K562 (cell line): ENCODE measurements at regions not wholly inside any gene's neighbourhood (a gene's known extent, or its start where the extent isn't known, plus 50 kb on each side); places are given as distances from the start of the nearest gene placed in this dataset.

Experiments used
- ATAC-seq: fragments of 200-7000 bp; cut with Tn5 transposase; 3 replicates; pipeline ENCODE4 v1.9.1; 2020; ENCODE audit warnings: moderate library complexity
- BruUV-seq: library from RNA; stranded (reverse); fragments of 400-500 nt; replicated peaks from 2 replicates; lab custom pipeline; 2021; lab: Mats Ljungman, UMichigan
- CTCF ChIA-PET: fragments of 300-600 bp; formaldehyde crosslinking; extraction: SDS; loops from one replicate; lab custom pipeline; 2021; ENCODE audit warnings: low intra/inter-chr PET ratio; lab: Yijun Ruan, JAX
- POLR2A ChIA-PET: fragments of 300-600, 350-650 bp; sonication (Branson Sonifier 250); formaldehyde crosslinking; extraction: SDS; loops from one replicate; lab custom pipeline; 2021; ENCODE audit warnings: antibody characterized with exemption, inconsistent platforms; lab: Yijun Ruan, JAX
- DNase-seq, 4 experiments: peaks; one replicate each; pipeline versions ENCODE4 v3.0.0 to v3.0.0-alpha.2; 2011 to 2018; ENCODE audit warnings: low spot score in 3 of 4, mixed read lengths in 3 of 4; ENCODE audit errors: extremely low read depth in 1 of 4
- FAIRE-seq: peaks from 2 replicates; lab custom pipeline; 2011; peaks lifted over from hg19 to GRCh38; lab: Jason Lieb, UNC
- H2AFZ ChIP-seq: 2 replicates; pipeline ENCODE4 v1.6.0; 2011; ENCODE audit warnings: low read depth, low read length, control low read depth, inconsistent platforms
- H3K27ac ChIP-seq: fragments of 200-600 bp; 3 replicates; pipeline ENCODE4 v1.8.0; 2011; ENCODE audit warnings: low read depth, mild to moderate bottlenecking, control low read depth, inconsistent platforms, low read length, moderate library complexity, mixed read lengths; ENCODE audit errors: extremely low read depth
- H3K27me3 ChIP-seq, 2 experiments: fragments of 300-600 bp in 1 of 2; 2 replicates in 1 of 2; 3 replicates in 1 of 2; pipeline versions ENCODE4 v1.6.0 to v1.8.0; 2011; ENCODE audit warnings: inconsistent platforms in 2 of 2, low read length in 2 of 2, mild to moderate bottlenecking in 1 of 2, mixed read lengths in 1 of 2, moderate library complexity in 1 of 2; ENCODE audit not compliant: control insufficient read depth in 2 of 2, insufficient read depth in 2 of 2
- H3K36me3 ChIP-seq: fragments of 300-600 bp; 3 replicates; pipeline ENCODE4 v1.8.0; 2011; ENCODE audit warnings: mild to moderate bottlenecking, low read length, inconsistent platforms; ENCODE audit not compliant: control insufficient read depth, insufficient read depth
- H3K4me1 ChIP-seq, 2 experiments: fragments of 200-600 bp in 1 of 2; replicated peaks in 1 of 2; 2 replicates in 1 of 2; 3 replicates in 1 of 2; pipeline versions ENCODE4 v1.5.1 to v1.8.0; 2011; ENCODE audit warnings: inconsistent platforms in 2 of 2, low read length in 2 of 2, mild to moderate bottlenecking in 1 of 2, mixed read lengths in 1 of 2, moderate library complexity in 1 of 2; ENCODE audit not compliant: control insufficient read depth in 2 of 2, insufficient read depth in 2 of 2
- H3K4me2 ChIP-seq: 2 replicates; pipeline ENCODE4 v1.6.1; 2011; ENCODE audit warnings: low read length, control low read depth, inconsistent platforms, mixed read lengths; ENCODE audit not compliant: insufficient read depth
- H3K4me3 ChIP-seq: fragments of 200-600 bp; sonication (generic), shearing (Covaris generic); 2 replicates; pipeline ENCODE4 v1.5.1; 2016; ENCODE audit warnings: control low read depth, inconsistent platforms
- H3K79me2 ChIP-seq: fragments of 200-600 bp; 3 replicates; pipeline ENCODE4 v1.8.0; 2011; ENCODE audit warnings: low read length, inconsistent platforms; ENCODE audit not compliant: control insufficient read depth, insufficient read depth
- H3K9ac ChIP-seq, 2 experiments: 2 replicates each; pipeline versions ENCODE4 v1.6.0 to v1.6.1; 2011; ENCODE audit warnings: low read depth in 2 of 2, low read length in 2 of 2, control low read depth in 1 of 2, inconsistent platforms in 1 of 2, mild to moderate bottlenecking in 1 of 2, mixed read lengths in 1 of 2; ENCODE audit not compliant: insufficient read depth in 1 of 2
- H3K9me1 ChIP-seq: one replicate; pipeline ENCODE4 v1.6.0; 2011; ENCODE audit warnings: inconsistent platforms, mild to moderate bottlenecking, low read length, moderate library complexity; ENCODE audit not compliant: control insufficient read depth, insufficient read depth
- H3K9me3 ChIP-seq: replicated peaks from 2 replicates; pipeline ENCODE4 v1.5.1; 2011; ENCODE audit warnings: low read depth, low read length, inconsistent platforms; ENCODE audit not compliant: control insufficient read depth, insufficient read depth
- H4K20me1 ChIP-seq: replicated peaks from 2 replicates; pipeline ENCODE4 v1.6.1; 2011; ENCODE audit warnings: low read length, inconsistent platforms, mixed read lengths; ENCODE audit not compliant: control insufficient read depth, insufficient read depth
- DDX20 ChIP-seq: fragments of 450-650 bp; IDR thresholded peaks from 2 replicates; pipeline ENCODE4 v1.6.1; 2016; ENCODE audit warnings: missing genetic modification characterization, low read depth, mild to moderate bottlenecking, missing compliant biosample characterization, moderate library complexity
- FOXK1 ChIP-seq: sonication (generic); formaldehyde crosslinking; IDR thresholded peaks from 2 replicates; pipeline ENCODE4 v1.8.0; 2022; ENCODE audit warnings: missing genetic modification reagents, mild to moderate bottlenecking, borderline replicate concordance
- GTF2F1 ChIP-seq: IDR thresholded peaks from 2 replicates; pipeline ENCODE4 v1.6.1; 2011; ENCODE audit warnings: low read depth, low read length, improper control_type of control experiment
- RBM17 ChIP-seq: fragments of 200-400 bp; formaldehyde crosslinking; IDR thresholded peaks from 2 replicates; pipeline ENCODE4 v1.6.1; 2017; ENCODE audit warnings: low read depth, mild to moderate bottlenecking, low read length, borderline replicate concordance
- RBM39 ChIP-seq: fragments of 200-400 bp; formaldehyde crosslinking; optimal IDR thresholded peaks from 2 replicates; pipeline ENCODE3; 2018; ENCODE audit warnings: low read depth, low read length
- RUNX1 ChIP-seq: sonication (generic); IDR thresholded peaks from 2 replicates; pipeline ENCODE4 v1.6.1; 2016; ENCODE audit warnings: antibody characterized with exemption, low read depth
- SPI1 ChIP-seq: IDR thresholded peaks from 2 replicates; pipeline ENCODE4 v1.6.1; 2011; ENCODE audit warnings: low read depth, low read length, control low read depth, borderline replicate concordance
- TFAP4 ChIP-seq: sonication (generic); formaldehyde crosslinking; IDR thresholded peaks from 2 replicates; pipeline ENCODE4 v1.8.0; 2022; ENCODE audit warnings: missing genetic modification reagents, mild to moderate bottlenecking, moderate library complexity, borderline replicate concordance
- ZNF184 ChIP-seq: sonication (generic); formaldehyde crosslinking; IDR thresholded peaks from 2 replicates; pipeline ENCODE4 v1.5.0; 2020; ENCODE audit warnings: missing genetic modification reagents
- ZNF197 ChIP-seq: fragments of 200-800 bp; sonication (Bioruptor generic); IDR thresholded peaks from 2 replicates; pipeline ENCODE4 v1.6.1; 2016; ENCODE audit warnings: low read depth, missing genetic modification characterization, missing compliant biosample characterization
- ZNF23 ChIP-seq: fragments of 250-450 bp; sonication (Bioruptor Pico); IDR thresholded peaks from 2 replicates; pipeline ENCODE4 v1.4.0; 2020; ENCODE audit warnings: mild to moderate bottlenecking
- ZNF586 ChIP-seq: fragments of 450-650 bp; formaldehyde crosslinking; conservative IDR thresholded peaks from 2 replicates; pipeline ENCODE4 v1.4.0; 2020; ENCODE audit warnings: mild to moderate bottlenecking, moderate library complexity
- WGBS: fragments of 100-300 bp; shearing (Covaris generic); methylation state at CpG from one replicate; pipeline ENCODE4 v1.1.6; 2016; ENCODE audit warnings: low coverage, mixed read lengths; ENCODE audit not compliant: insufficient coverage; ENCODE audit errors: missing lambda C conversion rate; 5-methylcytosine and 5-hydroxymethylcytosine counted together
- in situ Hi-C: fragments of 300-500 bp; cut with MboI; formaldehyde crosslinking; loops from 4 replicates; pipeline ENCODE4 v1.15.0; 2018; ENCODE audit warnings: inconsistent platforms, mixed read lengths
- intact Hi-C: fragments of 100-400 bp; cut with micrococcal nuclease; formaldehyde crosslinking; loops from 2 replicates; pipeline ENCODE4 v1.14.2; 2022
- TF ChIP-seq, protein P1 (sequence below): sonication (generic); formaldehyde crosslinking; IDR thresholded peaks from 2 replicates; pipeline ENCODE4 v1.8.1; 2023; ENCODE audit warnings: missing genetic modification reagents, mild to moderate bottlenecking, borderline replicate concordance
- TF ChIP-seq, protein P2 (sequence below): fragments of 250-450 bp; sonication (Bioruptor Pico); IDR thresholded peaks from 2 replicates; pipeline ENCODE4 v1.5.0; 2021; ENCODE audit warnings: mild to moderate bottlenecking, borderline replicate concordance

DNA sequence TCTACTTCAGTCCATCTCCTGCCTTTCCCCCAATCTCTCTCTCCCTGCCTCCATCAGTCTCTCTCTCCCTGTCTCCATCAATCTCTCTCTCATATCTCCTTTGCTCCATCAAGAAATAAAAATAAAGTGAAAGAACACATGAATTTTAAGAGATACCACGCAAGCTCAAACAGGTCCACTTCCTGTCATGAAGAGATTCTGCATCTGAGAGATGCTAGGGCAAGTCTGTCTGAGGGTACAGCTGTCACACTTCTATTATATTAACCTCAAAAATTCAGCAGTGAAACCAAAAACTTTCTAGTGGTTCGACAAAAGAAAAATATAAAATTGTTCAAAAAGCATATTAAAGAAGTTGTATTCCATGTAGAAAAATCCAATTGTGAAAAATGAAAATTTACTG is 296.8 kb upstream of the RSPO3 start (continued):
- TF ChIP-seq, protein P1, sequence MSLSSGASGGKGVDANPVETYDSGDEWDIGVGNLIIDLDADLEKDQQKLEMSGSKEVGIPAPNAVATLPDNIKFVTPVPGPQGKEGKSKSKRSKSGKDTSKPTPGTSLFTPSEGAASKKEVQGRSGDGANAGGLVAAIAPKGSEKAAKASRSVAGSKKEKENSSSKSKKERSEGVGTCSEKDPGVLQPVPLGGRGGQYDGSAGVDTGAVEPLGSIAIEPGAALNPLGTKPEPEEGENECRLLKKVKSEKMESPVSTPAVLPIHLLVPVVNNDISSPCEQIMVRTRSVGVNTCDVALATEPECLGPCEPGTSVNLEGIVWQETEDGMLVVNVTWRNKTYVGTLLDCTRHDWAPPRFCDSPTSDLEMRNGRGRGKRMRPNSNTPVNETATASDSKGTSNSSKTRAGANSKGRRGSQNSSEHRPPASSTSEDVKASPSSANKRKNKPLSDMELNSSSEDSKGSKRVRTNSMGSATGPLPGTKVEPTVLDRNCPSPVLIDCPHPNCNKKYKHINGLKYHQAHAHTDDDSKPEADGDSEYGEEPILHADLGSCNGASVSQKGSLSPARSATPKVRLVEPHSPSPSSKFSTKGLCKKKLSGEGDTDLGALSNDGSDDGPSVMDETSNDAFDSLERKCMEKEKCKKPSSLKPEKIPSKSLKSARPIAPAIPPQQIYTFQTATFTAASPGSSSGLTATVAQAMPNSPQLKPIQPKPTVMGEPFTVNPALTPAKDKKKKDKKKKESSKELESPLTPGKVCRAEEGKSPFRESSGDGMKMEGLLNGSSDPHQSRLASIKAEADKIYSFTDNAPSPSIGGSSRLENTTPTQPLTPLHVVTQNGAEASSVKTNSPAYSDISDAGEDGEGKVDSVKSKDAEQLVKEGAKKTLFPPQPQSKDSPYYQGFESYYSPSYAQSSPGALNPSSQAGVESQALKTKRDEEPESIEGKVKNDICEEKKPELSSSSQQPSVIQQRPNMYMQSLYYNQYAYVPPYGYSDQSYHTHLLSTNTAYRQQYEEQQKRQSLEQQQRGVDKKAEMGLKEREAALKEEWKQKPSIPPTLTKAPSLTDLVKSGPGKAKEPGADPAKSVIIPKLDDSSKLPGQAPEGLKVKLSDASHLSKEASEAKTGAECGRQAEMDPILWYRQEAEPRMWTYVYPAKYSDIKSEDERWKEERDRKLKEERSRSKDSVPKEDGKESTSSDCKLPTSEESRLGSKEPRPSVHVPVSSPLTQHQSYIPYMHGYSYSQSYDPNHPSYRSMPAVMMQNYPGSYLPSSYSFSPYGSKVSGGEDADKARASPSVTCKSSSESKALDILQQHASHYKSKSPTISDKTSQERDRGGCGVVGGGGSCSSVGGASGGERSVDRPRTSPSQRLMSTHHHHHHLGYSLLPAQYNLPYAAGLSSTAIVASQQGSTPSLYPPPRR: no peak
- no peak for TF ChIP-seq RBM17

DNA sequence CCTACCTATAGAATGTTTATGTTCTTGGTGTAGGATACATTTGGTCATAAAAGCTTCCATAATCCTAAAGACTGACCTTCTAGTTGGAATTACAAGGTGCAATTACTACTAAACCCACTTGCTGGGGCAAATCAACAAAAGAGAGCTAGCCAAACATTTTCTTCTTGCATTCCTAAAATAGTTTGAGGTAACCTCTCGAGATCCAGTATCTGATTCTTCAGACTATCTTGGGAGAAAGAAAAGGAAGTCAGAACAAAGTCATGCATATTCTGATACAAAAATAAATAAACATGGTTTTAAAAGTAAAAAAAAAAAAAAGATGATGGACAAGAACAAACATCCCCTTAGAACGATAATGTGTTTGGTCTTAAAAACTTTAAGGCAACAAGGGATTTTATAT is 294.2 kb upstream of the RSPO3 start:
- no peak overlapping the region for H3K4me3 ChIP-seq
- ChIA-PET CTCF (no interaction called here), POLR2A (no interaction called here)
- 0 out of 2 replicates have a peak, but pooled peaks cover 1% of the 10 kb centered on the region for H3K9me3 ChIP-seq
- H4K20me1 ChIP-seq: no peaks in the 10 kb centered on the region
- no peaks in the 10 kb centered on the region for H3K79me2 ChIP-seq
- no peak overlapping the region for H3K9ac ChIP-seq
- no peak overlapping the region for H2AFZ ChIP-seq
- in situ Hi-C loops: no loop called here
- H3K9me1 ChIP-seq: no peaks in the 10 kb centered on the region
- no peak for DNase-seq
- no peak overlapping the region for H3K4me2 ChIP-seq
- H3K36me3 ChIP-seq: no peaks in the 10 kb centered on the region
- no peak overlapping the region for H3K27ac ChIP-seq
- no peak for FAIRE-seq
- BruUV-seq: no TSS peak
- no peak for ATAC-seq
- H3K4me1 ChIP-seq: no peaks in the 10 kb centered on the region
- WGBS: 0% methylated on average over 2 of the region's 2 CpGs
- H3K27me3 ChIP-seq: no peaks in the 10 kb centered on the region
- intact Hi-C loops: no loop called here
- no peak for TF ChIP-seq ZNF197 (CRISPR knock-in tag)
- TF ChIP-seq SPI1: no peak
- TF ChIP-seq GTF2F1: no peak
- TF ChIP-seq ZNF586 (CRISPR knock-in tag): no peak
- TF ChIP-seq, protein P2, sequence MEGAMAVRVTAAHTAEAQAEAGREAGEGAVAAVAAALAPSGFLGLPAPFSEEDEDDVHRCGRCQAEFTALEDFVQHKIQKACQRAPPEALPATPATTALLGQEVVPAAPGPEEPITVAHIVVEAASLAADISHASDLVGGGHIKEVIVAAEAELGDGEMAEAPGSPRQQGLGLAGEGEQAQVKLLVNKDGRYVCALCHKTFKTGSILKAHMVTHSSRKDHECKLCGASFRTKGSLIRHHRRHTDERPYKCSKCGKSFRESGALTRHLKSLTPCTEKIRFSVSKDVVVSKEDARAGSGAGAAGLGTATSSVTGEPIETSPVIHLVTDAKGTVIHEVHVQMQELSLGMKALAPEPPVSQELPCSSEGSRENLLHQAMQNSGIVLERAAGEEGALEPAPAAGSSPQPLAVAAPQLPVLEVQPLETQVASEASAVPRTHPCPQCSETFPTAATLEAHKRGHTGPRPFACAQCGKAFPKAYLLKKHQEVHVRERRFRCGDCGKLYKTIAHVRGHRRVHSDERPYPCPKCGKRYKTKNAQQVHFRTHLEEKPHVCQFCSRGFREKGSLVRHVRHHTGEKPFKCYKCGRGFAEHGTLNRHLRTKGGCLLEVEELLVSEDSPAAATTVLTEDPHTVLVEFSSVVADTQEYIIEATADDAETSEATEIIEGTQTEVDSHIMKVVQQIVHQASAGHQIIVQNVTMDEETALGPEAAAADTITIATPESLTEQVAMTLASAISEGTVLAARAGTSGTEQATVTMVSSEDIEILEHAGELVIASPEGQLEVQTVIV (CRISPR knock-in tag): no peak
- no peak for TF ChIP-seq RBM39
- no peak for TF ChIP-seq DDX20 (tag)
- no peak for TF ChIP-seq RUNX1
- TF ChIP-seq TFAP4 (CRISPR knock-in tag): no peak
- TF ChIP-seq ZNF23: no peak
- TF ChIP-seq ZNF184 (CRISPR knock-in tag): no peak
- TF ChIP-seq FOXK1 (CRISPR knock-in tag): no peak
